ENCODE measurements at regions not wholly inside any gene's neighbourhood (a gene's known extent, or its start where the extent isn't known, plus 50 kb on each side); places are given as distances from the start of the nearest gene placed in this dataset.

GRCh38 chr9:14480526-14480925 is 166.6 kb upstream of the NFIB start:
- no peak overlapping the region for H2BK12ac ChIP-seq (ENCODE audit: low read length)
- H2AK5ac ChIP-seq (ENCODE audit: low read depth, low read length) = no peak overlapping the region
- H3K9me3 ChIP-seq (replicated peaks in 1 of 2; ENCODE audit: control insufficient read depth in 2 of 2, insufficient read depth in 1 of 2, low read depth in 1 of 2, low read length in 2 of 2) = no peaks in the 10 kb centered on the region
- H4K8ac ChIP-seq (ENCODE audit: low read depth, low read length) = no peak overlapping the region
- no peak overlapping the region for H3K27ac ChIP-seq (replicated peaks; ENCODE audit: low read length)
- no peak overlapping the region for H3K4ac ChIP-seq (ENCODE audit: low read length)
- no peak overlapping the region for H3K4me2 ChIP-seq (ENCODE audit: insufficient read depth, low read length, poor library complexity, severe bottlenecking)
- H3K14ac ChIP-seq (ENCODE audit: low read length) = no peak overlapping the region
- no peaks in the 10 kb centered on the region for H3K4me1 ChIP-seq (ENCODE audit: control insufficient read depth in 2 of 2, insufficient read depth in 1 of 2, low read depth in 1 of 2, low read length in 2 of 2)
- H2AFZ ChIP-seq (ENCODE audit: low read length) = no peak overlapping the region
- no peak overlapping the region for H2BK15ac ChIP-seq (ENCODE audit: low read length)
- H3K27me3 ChIP-seq (ENCODE audit: control insufficient read depth in 3 of 3, insufficient read depth in 3 of 3, low read depth in 1 of 3, low read length in 3 of 3) = peaks cover 0 to 4% (median 0%) of the 10 kb centered on the region in 3 experiments
- H4K91ac ChIP-seq (ENCODE audit: low read depth, low read length, poor library complexity) = no peak overlapping the region
- DNase-seq (ENCODE audit: low spot score) = no peak
- H2BK120ac ChIP-seq (ENCODE audit: low read depth, low read length) = no peak overlapping the region
- H3K18ac ChIP-seq (ENCODE audit: low read length) = no peak overlapping the region
- H3K36me3 ChIP-seq (replicated peaks in 1 of 2; ENCODE audit: control insufficient read depth in 2 of 2, insufficient read depth in 2 of 2, low read length in 2 of 2) = no peaks in the 10 kb centered on the region
- no peak overlapping the region for H3K23ac ChIP-seq (ENCODE audit: low read depth, low read length, poor library complexity)
- no CpG with 5 or more reads among the region's 3 CpGs for WGBS, 2 donors (ENCODE audit: extremely low coverage in 2 of 2, insufficient read length in 2 of 2, insufficient replicate concordance in 1 of 2)
- no peak overlapping the region for H2BK5ac ChIP-seq (ENCODE audit: low read length)
- no peak overlapping the region for H3K9ac ChIP-seq (ENCODE audit: low read depth, low read length, poor library complexity)
- no peak overlapping the region for H3K4me3 ChIP-seq (ENCODE audit: low read length in 2 of 2)
- H3K79me1 ChIP-seq (ENCODE audit: low read depth, low read length) = no peaks in the 10 kb centered on the region

GRCh38 chr9:14479163-14479560 is 165.2 kb upstream of the NFIB start:
- H3K4me3 ChIP-seq (ENCODE audit: low read length in 2 of 2) = no peak overlapping the region
- H2BK15ac ChIP-seq (ENCODE audit: low read length) = no peak overlapping the region
- H3K18ac ChIP-seq (ENCODE audit: low read length) = no peak overlapping the region
- no peak overlapping the region for H2AK5ac ChIP-seq (ENCODE audit: low read depth, low read length)
- no peaks in the 10 kb centered on the region for H3K9me3 ChIP-seq (replicated peaks in 1 of 2; ENCODE audit: control insufficient read depth in 2 of 2, insufficient read depth in 1 of 2, low read depth in 1 of 2, low read length in 2 of 2)
- no peak overlapping the region for H2AFZ ChIP-seq (ENCODE audit: low read length)
- no peak overlapping the region for H3K23ac ChIP-seq (ENCODE audit: low read depth, low read length, poor library complexity)
- no peak overlapping the region for H3K4me2 ChIP-seq (ENCODE audit: insufficient read depth, low read length, poor library complexity, severe bottlenecking)
- H2BK12ac ChIP-seq (ENCODE audit: low read length) = no peak overlapping the region
- no peak overlapping the region for H4K8ac ChIP-seq (ENCODE audit: low read depth, low read length)
- no peak for DNase-seq (ENCODE audit: low spot score)
- H3K36me3 ChIP-seq (replicated peaks in 1 of 2; ENCODE audit: control insufficient read depth in 2 of 2, insufficient read depth in 2 of 2, low read length in 2 of 2) = no peaks in the 10 kb centered on the region
- H2BK5ac ChIP-seq (ENCODE audit: low read length) = no peak overlapping the region
- peaks cover 0 to 4% (median 0%) of the 10 kb centered on the region in 3 experiments for H3K27me3 ChIP-seq (ENCODE audit: control insufficient read depth in 3 of 3, insufficient read depth in 3 of 3, low read depth in 1 of 3, low read length in 3 of 3)
- H3K27ac ChIP-seq (replicated peaks; ENCODE audit: low read length) = no peak overlapping the region
- no peaks in the 10 kb centered on the region for H3K79me1 ChIP-seq (ENCODE audit: low read depth, low read length)
- H3K14ac ChIP-seq (ENCODE audit: low read length) = no peak overlapping the region
- no peak overlapping the region for H3K4ac ChIP-seq (ENCODE audit: low read length)
- no peak overlapping the region for H3K9ac ChIP-seq (ENCODE audit: low read depth, low read length, poor library complexity)
- no peak overlapping the region for H2BK120ac ChIP-seq (ENCODE audit: low read depth, low read length)
- no peaks in the 10 kb centered on the region for H3K4me1 ChIP-seq (ENCODE audit: control insufficient read depth in 2 of 2, insufficient read depth in 1 of 2, low read depth in 1 of 2, low read length in 2 of 2)
- no peak overlapping the region for H4K91ac ChIP-seq (ENCODE audit: low read depth, low read length, poor library complexity)
- WGBS, 2 donors (ENCODE audit: extremely low coverage in 2 of 2, insufficient read length in 2 of 2, insufficient replicate concordance in 1 of 2) = no CpG with 5 or more reads among the region's 1 CpG

- no peak overlapping the region for H2BK12ac ChIP-seq (ENCODE audit: low read length)
- no peak overlapping the region for H3K14ac ChIP-seq (ENCODE audit: low read length)
- no peak overlapping the region for H3K4me3 ChIP-seq (ENCODE audit: low read length in 2 of 2)
- no peak overlapping the region for H3K27ac ChIP-seq (replicated peaks; ENCODE audit: low read length)
- H4K8ac ChIP-seq (ENCODE audit: low read depth, low read length) = no peak overlapping the region
- H3K18ac ChIP-seq (ENCODE audit: low read length) = no peak overlapping the region
- no peak overlapping the region for H2AK5ac ChIP-seq (ENCODE audit: low read depth, low read length)
- no peak overlapping the region for H3K4ac ChIP-seq (ENCODE audit: low read length)
- no peak overlapping the region for H4K91ac ChIP-seq (ENCODE audit: low read depth, low read length, poor library complexity)
- no peak overlapping the region for H3K9ac ChIP-seq (ENCODE audit: low read depth, low read length, poor library complexity)
- H3K4me2 ChIP-seq (ENCODE audit: insufficient read depth, low read length, poor library complexity, severe bottlenecking) = no peak overlapping the region
- no peak overlapping the region for H2BK120ac ChIP-seq (ENCODE audit: low read depth, low read length)
- H3K36me3 ChIP-seq (replicated peaks in 1 of 2; ENCODE audit: control insufficient read depth in 2 of 2, insufficient read depth in 2 of 2, low read length in 2 of 2) = no peaks in the 10 kb centered on the region
- H2AFZ ChIP-seq (ENCODE audit: low read length) = no peak overlapping the region
- no peaks in the 10 kb centered on the region for H3K9me3 ChIP-seq (replicated peaks in 1 of 2; ENCODE audit: control insufficient read depth in 2 of 2, insufficient read depth in 1 of 2, low read depth in 1 of 2, low read length in 2 of 2)
- H3K27me3 ChIP-seq (ENCODE audit: control insufficient read depth in 3 of 3, insufficient read depth in 3 of 3, low read depth in 1 of 3, low read length in 3 of 3) = peaks cover 0 to 5% (median 0%) of the 10 kb centered on the region in 3 experiments
- no peak overlapping the region for H3K23ac ChIP-seq (ENCODE audit: low read depth, low read length, poor library complexity)
- no peak overlapping the region for H2BK5ac ChIP-seq (ENCODE audit: low read length)
- DNase-seq (ENCODE audit: low spot score) = no peak
- H2BK15ac ChIP-seq (ENCODE audit: low read length) = no peak overlapping the region
- H3K4me1 ChIP-seq (ENCODE audit: control insufficient read depth in 2 of 2, insufficient read depth in 1 of 2, low read depth in 1 of 2, low read length in 2 of 2) = no peaks in the 10 kb centered on the region
- H3K79me1 ChIP-seq (ENCODE audit: low read depth, low read length) = no peaks in the 10 kb centered on the region
- no CpG with 5 or more reads among the region's 3 CpGs for WGBS, 2 donors (ENCODE audit: extremely low coverage in 2 of 2, insufficient read length in 2 of 2, insufficient replicate concordance in 1 of 2)
These were observed 164.5 kb upstream of the NFIB start for GRCh38 chr9:14478175-14479162.

- no peaks in the 10 kb centered on the region for H3K79me1 ChIP-seq (ENCODE audit: low read depth, low read length)
- no peak overlapping the region for H2BK5ac ChIP-seq (ENCODE audit: low read length)
- no peak overlapping the region for H3K4ac ChIP-seq (ENCODE audit: low read length)
- H3K36me3 ChIP-seq (replicated peaks in 1 of 2; ENCODE audit: control insufficient read depth in 2 of 2, insufficient read depth in 2 of 2, low read length in 2 of 2) = no peaks in the 10 kb centered on the region
- no peak overlapping the region for H3K4me2 ChIP-seq (ENCODE audit: insufficient read depth, low read length, poor library complexity, severe bottlenecking)
- no peak overlapping the region for H3K27ac ChIP-seq (replicated peaks; ENCODE audit: low read length)
- H3K18ac ChIP-seq (ENCODE audit: low read length) = no peak overlapping the region
- DNase-seq (ENCODE audit: low spot score) = no peak
- no peak overlapping the region for H3K4me3 ChIP-seq (ENCODE audit: low read length in 2 of 2)
- H2AFZ ChIP-seq (ENCODE audit: low read length) = no peak overlapping the region
- H2BK12ac ChIP-seq (ENCODE audit: low read length) = no peak overlapping the region
- H2AK5ac ChIP-seq (ENCODE audit: low read depth, low read length) = no peak overlapping the region
- H3K23ac ChIP-seq (ENCODE audit: low read depth, low read length, poor library complexity) = no peak overlapping the region
- no peak overlapping the region for H3K14ac ChIP-seq (ENCODE audit: low read length)
- no peak overlapping the region for H3K9ac ChIP-seq (ENCODE audit: low read depth, low read length, poor library complexity)
- H4K91ac ChIP-seq (ENCODE audit: low read depth, low read length, poor library complexity) = no peak overlapping the region
- H3K27me3 ChIP-seq (ENCODE audit: control insufficient read depth in 3 of 3, insufficient read depth in 3 of 3, low read depth in 1 of 3, low read length in 3 of 3) = peaks cover 0 to 22% (median 0%) of the 10 kb centered on the region in 3 experiments
- H4K8ac ChIP-seq (ENCODE audit: low read depth, low read length) = no peak overlapping the region
- peaks cover 9% of the 10 kb centered on the region in 2 donors for H3K4me1 ChIP-seq (ENCODE audit: control insufficient read depth in 2 of 2, insufficient read depth in 1 of 2, low read depth in 1 of 2, low read length in 2 of 2)
- no peak overlapping the region for H2BK15ac ChIP-seq (ENCODE audit: low read length)
- H2BK120ac ChIP-seq (ENCODE audit: low read depth, low read length) = no peak overlapping the region
- no peaks in the 10 kb centered on the region for H3K9me3 ChIP-seq (replicated peaks in 1 of 2; ENCODE audit: control insufficient read depth in 2 of 2, insufficient read depth in 1 of 2, low read depth in 1 of 2, low read length in 2 of 2)
- WGBS, 2 donors (ENCODE audit: extremely low coverage in 2 of 2, insufficient read length in 2 of 2, insufficient replicate concordance in 1 of 2) = no CpG with 5 or more reads among the region's 4 CpGs
These were observed 157.1 kb upstream of the NFIB start for GRCh38 chr9:14471041-14471440.
